ENCODE measurements at regions not wholly inside any gene's neighbourhood (a gene's known extent, or its start where the extent isn't known, plus 50 kb on each side); places are given as distances from the start of the nearest gene placed in this dataset.

DNA sequence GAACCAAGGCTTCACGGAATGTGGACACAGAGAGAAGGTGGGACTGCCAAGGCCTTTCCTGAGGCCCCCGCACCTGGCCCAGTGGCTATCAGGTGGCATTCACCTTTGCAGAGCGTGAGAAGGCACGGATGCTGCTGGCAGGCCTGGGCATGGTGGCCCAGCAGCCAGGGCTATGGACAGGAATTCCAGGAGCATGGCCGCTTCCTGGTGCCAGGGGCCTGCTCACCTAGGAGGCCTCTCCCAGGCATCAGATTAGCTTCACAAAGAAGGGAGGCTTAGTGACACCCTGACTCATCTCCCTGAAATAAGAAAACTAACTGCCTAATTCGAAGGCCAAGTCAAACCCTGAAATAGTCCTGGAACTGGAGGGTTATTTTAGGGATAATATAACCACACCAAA is 155.8 kb downstream of the TEX29 start:
- no peak for DNase-seq

DNA sequence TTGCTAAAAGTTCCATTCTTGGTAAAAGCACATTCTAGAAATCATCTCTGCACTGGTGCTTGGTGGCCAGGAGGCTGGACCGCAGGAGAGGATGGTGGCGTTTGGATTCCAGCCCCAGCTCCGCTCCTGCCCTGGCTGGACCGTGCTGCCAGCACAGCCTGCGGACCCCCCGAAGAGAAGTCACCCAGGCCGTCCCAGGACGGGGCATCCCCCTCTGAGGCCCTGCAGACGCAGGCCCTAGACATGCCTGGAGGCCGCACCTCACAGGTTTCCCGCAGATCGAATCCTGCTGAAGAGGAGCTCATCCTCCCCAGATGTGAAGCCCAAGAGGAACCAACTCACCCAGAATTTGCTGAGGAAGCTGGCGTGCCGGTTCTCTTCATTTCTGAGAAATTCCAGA is 159.0 kb downstream of the TEX29 start:
- no peak for DNase-seq

GRCh38 chr13:111480503-111480902 is 160.1 kb downstream of the TEX29 start:
- DNase-seq = no peak

GRCh38 chr13:111480976-111481375 is 160.5 kb downstream of the TEX29 start:
- peak; percentile 92 for DNase-seq

- DNase-seq = no peak
Observed at GRCh38 chr13:111482126-111482525, 161.7 kb downstream of the TEX29 start.

- no peak for DNase-seq
Observed at GRCh38 chr13:111482806-111483620, 162.6 kb downstream of the TEX29 start.

DNA sequence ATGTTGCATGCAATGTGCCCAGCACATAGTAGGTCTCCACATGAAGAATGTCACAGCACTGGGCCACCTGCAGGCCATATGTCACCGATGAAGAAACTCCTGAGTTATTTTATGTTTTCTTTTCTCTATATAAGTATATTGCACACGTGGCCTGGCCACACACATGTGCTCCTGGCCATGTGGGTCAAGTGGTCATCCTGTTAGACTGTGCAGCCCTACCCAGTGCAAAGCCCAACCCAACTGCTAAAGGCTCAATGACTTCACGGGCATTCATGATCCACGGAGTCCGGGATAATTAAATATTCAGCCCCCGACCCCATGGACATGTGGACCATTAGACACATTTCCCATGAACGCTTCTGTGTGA is 163.2 kb downstream of the TEX29 start:
- no peak for DNase-seq

GRCh38 chr13:111484141-111484925 is 163.9 kb downstream of the TEX29 start:
- no peak for DNase-seq

DNA sequence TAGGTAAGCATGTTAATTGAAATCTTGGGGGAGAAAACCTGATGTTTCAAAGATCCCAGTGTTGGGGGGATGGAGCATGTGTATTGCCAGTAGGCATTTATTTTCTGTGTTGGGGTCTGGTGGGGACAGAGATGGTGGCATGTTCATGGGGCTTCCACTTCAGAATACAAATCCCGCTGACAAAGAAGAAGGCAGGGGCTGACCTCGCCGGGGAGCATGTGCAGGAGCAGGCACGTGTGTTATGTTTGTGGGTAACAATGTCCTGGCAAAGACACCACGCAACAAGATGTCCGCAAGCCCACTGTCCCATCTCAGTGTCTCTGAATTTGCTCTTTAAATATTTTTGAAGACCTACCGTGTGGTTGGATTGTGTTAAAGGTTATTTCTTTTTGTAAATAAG is 164.5 kb downstream of the TEX29 start:
- no peak for DNase-seq

DNA sequence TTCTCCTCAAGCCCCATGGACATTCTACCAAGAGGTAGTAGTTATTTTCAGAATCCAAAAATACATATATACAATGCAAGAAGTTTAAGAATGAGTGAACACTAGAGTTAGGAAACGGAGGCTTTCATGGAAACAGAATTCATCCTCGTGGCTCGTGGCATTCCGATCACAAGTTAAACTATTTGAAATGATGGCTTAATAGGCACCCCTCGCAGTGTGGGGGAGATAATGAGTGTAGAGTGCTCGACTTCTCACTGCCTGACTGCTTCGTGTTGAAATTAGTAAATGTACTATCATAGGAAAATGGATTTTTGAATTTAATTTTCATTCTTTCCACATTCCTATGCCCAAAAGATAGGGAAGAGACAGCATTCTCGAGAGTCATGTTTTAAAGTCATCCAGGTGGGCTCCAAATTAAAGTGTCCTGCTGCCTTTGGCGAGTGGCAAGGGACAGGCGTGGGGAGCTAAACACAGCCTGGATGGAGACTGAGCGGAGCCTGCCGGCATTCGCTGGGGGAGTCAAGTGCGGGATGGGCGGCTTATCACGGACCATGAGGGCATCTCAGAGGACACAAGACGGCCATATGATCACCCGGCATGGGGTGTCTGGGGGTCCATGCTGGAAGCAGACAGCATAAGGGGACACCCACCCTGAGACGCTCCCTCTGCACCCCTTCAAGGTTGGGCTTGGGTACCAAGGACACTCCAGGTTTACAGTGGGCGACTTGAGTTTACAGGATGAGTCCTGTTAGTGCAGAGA is 165.2 kb downstream of the TEX29 start:
- DNase-seq = no peak

GRCh38 chr13:111486331-111486730 is 165.9 kb downstream of the TEX29 start:
- DNase-seq = no peak

DNA sequence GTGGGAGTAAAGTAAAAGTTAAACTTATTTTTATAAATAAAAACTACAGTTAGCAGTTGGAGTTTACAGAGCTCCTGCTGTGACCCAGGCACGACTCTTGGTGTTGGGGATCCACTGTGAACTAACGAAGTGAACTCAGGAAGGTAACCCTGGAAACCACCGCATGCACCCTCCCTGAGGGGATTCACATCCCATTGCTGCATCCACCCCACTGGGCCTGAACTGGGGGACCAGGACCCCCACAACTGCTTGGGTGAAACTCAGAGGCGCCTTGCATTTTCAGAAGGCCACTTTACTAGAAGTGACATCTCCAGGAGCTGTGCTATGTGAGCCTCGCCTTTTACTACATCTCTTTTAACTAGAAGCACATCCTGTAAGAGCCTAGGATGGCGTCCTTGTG is 166.4 kb downstream of the TEX29 start:
- DNase-seq = no peak

DNA sequence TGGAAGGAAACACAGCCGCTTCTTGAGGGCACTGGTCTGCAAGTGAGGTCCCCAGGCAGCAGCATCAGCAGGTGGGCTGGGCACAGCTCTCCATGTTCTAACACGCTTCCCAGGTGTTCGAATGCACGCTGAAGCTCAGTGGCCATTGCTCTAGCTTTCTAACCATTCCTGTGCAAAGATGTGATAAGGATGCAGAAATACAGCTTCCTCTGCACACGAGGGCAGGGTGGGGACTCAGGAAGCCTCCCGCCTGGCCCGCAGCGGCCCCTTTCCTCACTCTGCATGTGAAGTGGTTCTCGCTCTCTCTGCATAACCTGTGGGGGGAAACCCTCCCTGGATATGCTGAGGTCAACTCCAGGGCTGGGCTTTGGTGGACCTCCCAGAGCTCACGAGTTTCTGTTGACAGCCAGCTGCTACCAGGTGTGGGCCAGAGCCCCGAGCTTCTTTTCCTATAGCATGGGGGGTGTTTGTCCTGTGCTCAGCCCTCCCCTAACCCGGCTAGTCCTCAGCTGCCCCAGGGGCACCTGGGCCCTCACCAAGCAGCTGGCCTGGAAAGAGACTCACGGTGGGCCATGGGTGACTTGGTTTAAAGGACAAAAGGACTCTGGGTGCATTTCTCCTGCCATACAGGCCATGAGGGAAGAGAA is 168.2 kb downstream of the TEX29 start:
- DNase-seq = no peak

- DNase-seq = no peak
Observed at GRCh38 chr13:111489301-111489700, 168.9 kb downstream of the TEX29 start.

GRCh38 chr13:111490611-111491010 is 170.2 kb downstream of the TEX29 start:
- no peak for DNase-seq

GRCh38 chr13:111491021-111491420 is 170.6 kb downstream of the TEX29 start:
- DNase-seq = no peak

DNA sequence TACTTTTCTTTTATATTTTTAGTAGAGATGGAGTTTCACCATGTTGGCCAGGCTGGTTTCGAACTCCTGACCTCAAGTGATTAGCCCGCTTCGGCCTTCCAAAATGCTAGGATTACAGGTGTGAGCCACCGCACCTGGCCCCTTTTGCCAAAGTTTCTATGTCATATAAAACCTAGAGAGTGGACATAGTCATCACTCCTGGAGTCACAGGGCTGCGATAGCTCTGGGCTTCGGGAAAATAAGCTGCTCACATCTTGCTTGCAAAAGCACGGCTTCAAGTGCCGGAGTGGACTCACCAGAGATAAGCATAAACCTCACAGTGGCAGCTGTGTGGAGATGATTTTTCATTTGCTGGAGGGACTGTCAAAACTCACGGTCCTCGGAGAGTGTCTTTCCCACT is 171.2 kb downstream of the TEX29 start:
- DNase-seq = no peak

DNA sequence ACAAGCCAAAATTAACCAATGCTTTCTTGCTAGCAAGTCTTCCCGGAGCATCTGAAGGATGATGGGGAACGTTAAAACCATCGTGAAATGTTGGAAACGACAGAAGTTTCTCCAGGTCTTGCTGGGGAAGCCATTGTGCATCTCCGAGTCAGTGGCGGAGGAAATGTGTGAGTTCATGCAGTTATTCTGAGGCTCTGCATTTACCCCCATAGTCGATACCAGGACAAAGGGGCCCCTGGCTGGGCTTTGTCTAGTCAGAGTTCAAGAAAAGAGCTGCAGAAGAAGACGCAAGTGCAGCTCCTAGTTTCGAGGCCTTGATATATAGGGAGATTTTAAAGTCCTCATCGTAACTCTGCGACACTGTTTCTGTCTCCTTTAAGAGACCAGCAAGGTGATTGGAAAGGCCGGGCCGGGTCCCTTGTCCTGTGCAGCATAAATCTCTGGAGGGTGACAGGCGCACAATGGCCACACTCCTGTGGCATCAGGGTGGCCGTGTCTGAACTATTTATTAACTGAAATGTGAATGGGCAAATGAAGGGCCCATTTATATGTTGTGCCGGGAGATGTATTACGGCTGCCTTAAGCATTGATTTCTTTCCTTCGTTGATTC is 172.0 kb downstream of the TEX29 start:
- no peak for DNase-seq

DNA sequence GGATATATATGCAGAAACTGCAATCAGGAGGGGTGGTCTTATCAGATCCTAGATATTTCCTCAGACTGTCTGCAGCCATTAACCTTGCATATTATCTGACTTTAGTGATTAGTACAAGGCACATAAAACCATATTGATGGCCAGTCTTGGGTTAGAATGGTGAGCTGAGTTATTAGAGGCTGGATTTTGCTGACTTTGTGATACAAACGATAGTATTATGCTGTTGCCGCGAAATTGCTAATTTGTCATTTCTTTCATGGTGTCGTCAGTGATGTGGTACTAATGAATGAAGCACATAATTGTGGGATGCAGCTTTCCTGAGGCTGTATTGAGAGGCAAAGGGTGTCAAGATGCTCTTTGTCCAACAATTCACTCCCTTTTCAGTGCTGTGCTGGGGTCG is 172.5 kb downstream of the TEX29 start:
- DNase-seq = no peak

GRCh38 chr13:111493468-111493867 is 173.0 kb downstream of the TEX29 start:
- DNase-seq = no peak

- DNase-seq = no peak
Observed at GRCh38 chr13:111494641-111495040, 174.2 kb downstream of the TEX29 start.
